ENCODE measurements at regions not wholly inside any gene's neighbourhood (a gene's known extent, or its start where the extent isn't known, plus 50 kb on each side); places are given as distances from the start of the nearest gene placed in this dataset.

- no peaks in the 10 kb centered on the region for H3K36me3 ChIP-seq (ENCODE audit: insufficient read depth, low read length)
- H3K79me2 ChIP-seq (ENCODE audit: insufficient read depth, low read length): no peaks in the 10 kb centered on the region
- no peak overlapping the region for H3K4me2 ChIP-seq (ENCODE audit: insufficient read depth, low read length)
- no peaks in the 10 kb centered on the region for H3K4me1 ChIP-seq (ENCODE audit: insufficient read depth, low read length)
- TF ChIP-seq, protein P1, sequence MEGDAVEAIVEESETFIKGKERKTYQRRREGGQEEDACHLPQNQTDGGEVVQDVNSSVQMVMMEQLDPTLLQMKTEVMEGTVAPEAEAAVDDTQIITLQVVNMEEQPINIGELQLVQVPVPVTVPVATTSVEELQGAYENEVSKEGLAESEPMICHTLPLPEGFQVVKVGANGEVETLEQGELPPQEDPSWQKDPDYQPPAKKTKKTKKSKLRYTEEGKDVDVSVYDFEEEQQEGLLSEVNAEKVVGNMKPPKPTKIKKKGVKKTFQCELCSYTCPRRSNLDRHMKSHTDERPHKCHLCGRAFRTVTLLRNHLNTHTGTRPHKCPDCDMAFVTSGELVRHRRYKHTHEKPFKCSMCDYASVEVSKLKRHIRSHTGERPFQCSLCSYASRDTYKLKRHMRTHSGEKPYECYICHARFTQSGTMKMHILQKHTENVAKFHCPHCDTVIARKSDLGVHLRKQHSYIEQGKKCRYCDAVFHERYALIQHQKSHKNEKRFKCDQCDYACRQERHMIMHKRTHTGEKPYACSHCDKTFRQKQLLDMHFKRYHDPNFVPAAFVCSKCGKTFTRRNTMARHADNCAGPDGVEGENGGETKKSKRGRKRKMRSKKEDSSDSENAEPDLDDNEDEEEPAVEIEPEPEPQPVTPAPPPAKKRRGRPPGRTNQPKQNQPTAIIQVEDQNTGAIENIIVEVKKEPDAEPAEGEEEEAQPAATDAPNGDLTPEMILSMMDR (IDR thresholded peaks at IDR 0.05; ENCODE audit: extremely low read depth, low read depth, low read length): no peak
- no peaks in the 10 kb centered on the region for H4K20me1 ChIP-seq (ENCODE audit: insufficient read depth, low read length)
- no peak overlapping the region for H2AFZ ChIP-seq (ENCODE audit: low read length)
- no peaks in the 10 kb centered on the region for H3K27me3 ChIP-seq (ENCODE audit: insufficient read depth, low read length)
- H3K9me3 ChIP-seq (ENCODE audit: low read depth, low read length): no peaks in the 10 kb centered on the region
- no peak overlapping the region for H3K27ac ChIP-seq (ENCODE audit: low read depth, low read length)
- no peak for DNase-seq (ENCODE audit: insufficient read length, low spot score, missing footprints)
- H3K4me3 ChIP-seq (ENCODE audit: insufficient read depth, low read length): no peak overlapping the region
Measured at GRCh38 chr7:156151078-156151477, 338.8 kb upstream of the SHH start.

DNA sequence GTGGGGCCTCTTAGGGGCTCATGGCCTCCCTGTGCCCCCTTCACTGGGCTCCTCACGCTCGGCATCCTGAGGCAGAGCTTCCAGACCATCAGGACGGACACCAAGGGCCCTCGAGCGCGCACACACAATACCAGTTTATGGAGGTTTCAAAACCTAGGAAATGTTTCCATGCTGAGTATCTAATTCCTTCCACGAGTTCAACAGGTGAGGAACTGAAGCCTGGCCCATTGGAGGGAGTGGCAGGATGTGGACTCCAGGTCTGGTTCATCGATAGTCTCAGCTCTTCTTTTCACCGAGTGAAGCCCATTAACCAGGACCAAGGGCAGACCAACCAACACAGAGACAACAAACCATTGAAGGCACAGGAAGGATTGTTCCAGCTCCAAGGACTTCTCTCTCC lies 336.7 kb upstream of the SHH start:
- H3K9me3 ChIP-seq (ENCODE audit: low read depth, low read length): no peaks in the 10 kb centered on the region
- no peaks in the 10 kb centered on the region for H4K20me1 ChIP-seq (ENCODE audit: insufficient read depth, low read length)
- H3K4me1 ChIP-seq (ENCODE audit: insufficient read depth, low read length): no peaks in the 10 kb centered on the region
- TF ChIP-seq, protein P1 (IDR thresholded peaks at IDR 0.05; ENCODE audit: extremely low read depth, low read depth, low read length): no peak
- no peak overlapping the region for H2AFZ ChIP-seq (ENCODE audit: low read length)
- no peak overlapping the region for H3K27ac ChIP-seq (ENCODE audit: low read depth, low read length)
- H3K36me3 ChIP-seq (ENCODE audit: insufficient read depth, low read length): no peaks in the 10 kb centered on the region
- no peaks in the 10 kb centered on the region for H3K79me2 ChIP-seq (ENCODE audit: insufficient read depth, low read length)
- DNase-seq (ENCODE audit: insufficient read length, low spot score, missing footprints): no peak
- no peak overlapping the region for H3K4me3 ChIP-seq (ENCODE audit: insufficient read depth, low read length)
- H3K27me3 ChIP-seq (ENCODE audit: insufficient read depth, low read length): no peaks in the 10 kb centered on the region
- no peak overlapping the region for H3K4me2 ChIP-seq (ENCODE audit: insufficient read depth, low read length)

DNA sequence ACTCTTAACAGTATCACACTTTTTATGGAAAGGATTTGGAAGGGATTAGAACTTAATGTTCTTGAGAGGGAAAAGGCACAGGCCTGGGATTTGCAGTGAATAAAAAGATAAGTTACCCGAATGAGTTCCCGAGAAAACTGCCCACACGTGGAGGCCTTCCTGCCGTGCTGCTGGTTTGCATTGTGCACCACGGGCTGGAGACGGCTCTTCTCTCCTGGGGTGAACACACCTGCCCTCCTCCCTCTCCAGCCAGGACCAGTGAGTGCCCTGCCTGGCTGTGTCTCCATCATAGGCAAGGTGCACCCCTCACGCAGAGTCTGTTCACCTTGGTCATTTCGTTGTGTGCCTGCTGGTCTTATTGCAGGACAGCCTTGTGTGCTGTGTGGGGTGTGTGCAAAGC lies 336.3 kb upstream of the SHH start:
- Histone ChIP-seq H2AFZ (ENCODE audit: low read length) (no peak overlapping the region), H3K4me1 (ENCODE audit: insufficient read depth, low read length) (no peaks in the 10 kb centered on the region), H3K27ac (ENCODE audit: low read depth, low read length) (no peak overlapping the region), H3K4me3 (ENCODE audit: insufficient read depth, low read length) (no peak overlapping the region), H4K20me1 (ENCODE audit: insufficient read depth, low read length) (no peaks in the 10 kb centered on the region), H3K27me3 (ENCODE audit: insufficient read depth, low read length) (no peaks in the 10 kb centered on the region), H3K36me3 (ENCODE audit: insufficient read depth, low read length) (no peaks in the 10 kb centered on the region), H3K4me2 (ENCODE audit: insufficient read depth, low read length) (no peak overlapping the region), H3K9me3 (ENCODE audit: low read depth, low read length) (no peaks in the 10 kb centered on the region), H3K79me2 (ENCODE audit: insufficient read depth, low read length) (no peaks in the 10 kb centered on the region)
- TF ChIP-seq, protein P1 (IDR thresholded peaks at IDR 0.05; ENCODE audit: extremely low read depth, low read depth, low read length): no peak
- no peak for DNase-seq (ENCODE audit: insufficient read length, low spot score, missing footprints)

DNA sequence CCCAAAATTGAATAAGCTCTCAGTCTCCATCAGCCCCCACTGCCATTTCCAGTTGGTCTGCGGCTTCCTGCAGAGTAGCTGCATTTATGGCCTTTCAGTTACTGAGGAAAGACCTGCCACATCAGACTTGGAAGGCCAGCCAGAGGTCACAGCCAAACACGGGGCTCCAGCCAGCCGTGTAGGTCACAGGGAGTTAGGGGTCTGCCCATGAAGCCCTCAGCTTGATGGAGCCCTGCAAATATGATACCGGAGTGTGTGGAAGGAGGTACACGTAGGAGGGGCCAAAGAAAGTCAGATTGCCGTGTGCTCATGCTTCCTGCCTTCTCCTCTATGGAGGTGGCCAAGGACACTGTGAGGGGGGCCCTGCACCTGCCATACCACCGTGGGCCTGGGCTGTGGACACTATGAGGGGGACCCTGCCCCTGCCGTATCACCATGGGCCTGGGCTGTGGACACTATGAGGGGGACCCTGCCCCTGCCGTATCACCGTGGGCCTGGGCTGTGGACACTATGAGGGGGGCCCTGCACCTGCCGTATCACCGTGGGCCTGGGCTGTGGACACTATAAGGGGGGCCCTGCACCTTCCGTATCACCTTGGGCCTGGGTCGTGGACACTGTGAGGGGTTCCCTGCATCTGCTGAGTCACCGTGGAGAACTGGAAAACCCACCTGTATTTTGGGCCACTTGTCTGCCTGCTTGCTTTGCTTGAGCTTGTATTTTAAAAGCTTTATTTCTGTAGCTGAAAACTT lies 335.7 kb upstream of the SHH start:
- Histone ChIP-seq H3K36me3 (ENCODE audit: insufficient read depth, low read length) (no peaks in the 10 kb centered on the region), H2AFZ (ENCODE audit: low read length) (no peak overlapping the region), H3K4me3 (ENCODE audit: insufficient read depth, low read length) (no peak overlapping the region), H4K20me1 (ENCODE audit: insufficient read depth, low read length) (no peaks in the 10 kb centered on the region), H3K4me1 (ENCODE audit: insufficient read depth, low read length) (no peaks in the 10 kb centered on the region), H3K27ac (ENCODE audit: low read depth, low read length) (no peak overlapping the region), H3K27me3 (ENCODE audit: insufficient read depth, low read length) (no peaks in the 10 kb centered on the region), H3K79me2 (ENCODE audit: insufficient read depth, low read length) (no peaks in the 10 kb centered on the region), H3K4me2 (ENCODE audit: insufficient read depth, low read length) (no peak overlapping the region), H3K9me3 (ENCODE audit: low read depth, low read length) (no peaks in the 10 kb centered on the region)
- no peak for DNase-seq (ENCODE audit: insufficient read length, low spot score, missing footprints)
- TF ChIP-seq, protein P1 (IDR thresholded peaks at IDR 0.05; ENCODE audit: extremely low read depth, low read depth, low read length): no peak

All from osteoblast (primary cell).